Neural progenitor cell (in vitro differentiated cells): ENCODE measurements at regions not wholly inside any gene's neighbourhood (a gene's known extent, or its start where the extent isn't known, plus 50 kb on each side); places are given as distances from the start of the nearest gene placed in this dataset.

Experiments used
- EZH2phosphoT487 ChIP-seq: fragments of 200-600 bp; sonication (generic); IDR thresholded peaks from 2 replicates; pipeline ENCODE4 v1.6.1; 2017; ENCODE audit warnings: antibody characterized with exemption
- TF ChIP-seq, protein P1 (sequence below): fragments of 200-600 bp; sonication (generic); IDR thresholded peaks from 2 replicates; pipeline ENCODE4 v1.5.1; 2017; ENCODE audit warnings: antibody characterized with exemption, mild to moderate bottlenecking

DNA sequence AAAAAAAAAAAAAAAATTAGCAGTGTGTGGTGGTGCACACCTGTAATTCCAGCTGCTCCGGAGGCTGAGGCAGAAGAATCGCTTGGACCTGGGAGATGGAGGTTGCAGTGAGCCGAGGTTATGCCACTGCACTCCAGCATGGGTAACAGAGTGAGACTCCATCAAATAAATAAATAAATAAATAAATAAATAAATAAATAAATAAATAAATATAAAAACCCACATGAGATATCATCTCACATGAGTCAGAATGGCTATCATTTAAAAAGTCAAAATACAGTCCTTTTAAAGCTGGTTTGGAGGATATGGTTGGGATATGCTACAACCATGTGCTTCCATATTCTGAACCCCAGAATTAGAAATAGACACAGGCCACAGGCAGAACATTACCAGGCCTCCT lies 114.3 kb downstream of the WSCD1 start:
- TF ChIP-seq, protein P1, sequence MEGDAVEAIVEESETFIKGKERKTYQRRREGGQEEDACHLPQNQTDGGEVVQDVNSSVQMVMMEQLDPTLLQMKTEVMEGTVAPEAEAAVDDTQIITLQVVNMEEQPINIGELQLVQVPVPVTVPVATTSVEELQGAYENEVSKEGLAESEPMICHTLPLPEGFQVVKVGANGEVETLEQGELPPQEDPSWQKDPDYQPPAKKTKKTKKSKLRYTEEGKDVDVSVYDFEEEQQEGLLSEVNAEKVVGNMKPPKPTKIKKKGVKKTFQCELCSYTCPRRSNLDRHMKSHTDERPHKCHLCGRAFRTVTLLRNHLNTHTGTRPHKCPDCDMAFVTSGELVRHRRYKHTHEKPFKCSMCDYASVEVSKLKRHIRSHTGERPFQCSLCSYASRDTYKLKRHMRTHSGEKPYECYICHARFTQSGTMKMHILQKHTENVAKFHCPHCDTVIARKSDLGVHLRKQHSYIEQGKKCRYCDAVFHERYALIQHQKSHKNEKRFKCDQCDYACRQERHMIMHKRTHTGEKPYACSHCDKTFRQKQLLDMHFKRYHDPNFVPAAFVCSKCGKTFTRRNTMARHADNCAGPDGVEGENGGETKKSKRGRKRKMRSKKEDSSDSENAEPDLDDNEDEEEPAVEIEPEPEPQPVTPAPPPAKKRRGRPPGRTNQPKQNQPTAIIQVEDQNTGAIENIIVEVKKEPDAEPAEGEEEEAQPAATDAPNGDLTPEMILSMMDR = no peak
- no peak for TF ChIP-seq EZH2phosphoT487
